ENCODE measurements at regions not wholly inside any gene's neighbourhood (a gene's known extent, or its start where the extent isn't known, plus 50 kb on each side); places are given as distances from the start of the nearest gene placed in this dataset.

- H3K36me3 ChIP-seq (replicated peaks; ENCODE audit: low read depth, low read length) = no peaks in the 10 kb centered on the region
- H3K4me2 ChIP-seq (ENCODE audit: low read length) = no peak overlapping the region
- no peak overlapping the region for H2AFZ ChIP-seq (ENCODE audit: low read depth, low read length)
- H3K9me3 ChIP-seq (ENCODE audit: insufficient read depth, low read length) = no peaks in the 10 kb centered on the region
- H3K79me2 ChIP-seq (ENCODE audit: low read length) = no peaks in the 10 kb centered on the region
- no peak overlapping the region for H3K4me3 ChIP-seq (ENCODE audit: low read length)
- no peak overlapping the region for H3K27ac ChIP-seq (ENCODE audit: low read length)
- H3K9ac ChIP-seq (ENCODE audit: low read length) = no peak overlapping the region
- no peaks in the 10 kb centered on the region for H4K20me1 ChIP-seq (ENCODE audit: insufficient read depth, low read length)
- H3K4me1 ChIP-seq (ENCODE audit: low read length) = peaks cover 7% of the 10 kb centered on the region
- no peak for TF ChIP-seq EZH2phosphoT487 (IDR thresholded peaks at IDR 0.05; ENCODE audit: low read depth)
- TF ChIP-seq, protein P1, sequence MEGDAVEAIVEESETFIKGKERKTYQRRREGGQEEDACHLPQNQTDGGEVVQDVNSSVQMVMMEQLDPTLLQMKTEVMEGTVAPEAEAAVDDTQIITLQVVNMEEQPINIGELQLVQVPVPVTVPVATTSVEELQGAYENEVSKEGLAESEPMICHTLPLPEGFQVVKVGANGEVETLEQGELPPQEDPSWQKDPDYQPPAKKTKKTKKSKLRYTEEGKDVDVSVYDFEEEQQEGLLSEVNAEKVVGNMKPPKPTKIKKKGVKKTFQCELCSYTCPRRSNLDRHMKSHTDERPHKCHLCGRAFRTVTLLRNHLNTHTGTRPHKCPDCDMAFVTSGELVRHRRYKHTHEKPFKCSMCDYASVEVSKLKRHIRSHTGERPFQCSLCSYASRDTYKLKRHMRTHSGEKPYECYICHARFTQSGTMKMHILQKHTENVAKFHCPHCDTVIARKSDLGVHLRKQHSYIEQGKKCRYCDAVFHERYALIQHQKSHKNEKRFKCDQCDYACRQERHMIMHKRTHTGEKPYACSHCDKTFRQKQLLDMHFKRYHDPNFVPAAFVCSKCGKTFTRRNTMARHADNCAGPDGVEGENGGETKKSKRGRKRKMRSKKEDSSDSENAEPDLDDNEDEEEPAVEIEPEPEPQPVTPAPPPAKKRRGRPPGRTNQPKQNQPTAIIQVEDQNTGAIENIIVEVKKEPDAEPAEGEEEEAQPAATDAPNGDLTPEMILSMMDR (IDR thresholded peaks at IDR 0.05; ENCODE audit: low read depth, low read length) = no peak
- H3K27me3 ChIP-seq (ENCODE audit: low read depth, low read length) = no peaks in the 10 kb centered on the region
These were observed 242.0 kb downstream of the PTGER3 start for GRCh38 chr1:70805641-70806040.

DNA sequence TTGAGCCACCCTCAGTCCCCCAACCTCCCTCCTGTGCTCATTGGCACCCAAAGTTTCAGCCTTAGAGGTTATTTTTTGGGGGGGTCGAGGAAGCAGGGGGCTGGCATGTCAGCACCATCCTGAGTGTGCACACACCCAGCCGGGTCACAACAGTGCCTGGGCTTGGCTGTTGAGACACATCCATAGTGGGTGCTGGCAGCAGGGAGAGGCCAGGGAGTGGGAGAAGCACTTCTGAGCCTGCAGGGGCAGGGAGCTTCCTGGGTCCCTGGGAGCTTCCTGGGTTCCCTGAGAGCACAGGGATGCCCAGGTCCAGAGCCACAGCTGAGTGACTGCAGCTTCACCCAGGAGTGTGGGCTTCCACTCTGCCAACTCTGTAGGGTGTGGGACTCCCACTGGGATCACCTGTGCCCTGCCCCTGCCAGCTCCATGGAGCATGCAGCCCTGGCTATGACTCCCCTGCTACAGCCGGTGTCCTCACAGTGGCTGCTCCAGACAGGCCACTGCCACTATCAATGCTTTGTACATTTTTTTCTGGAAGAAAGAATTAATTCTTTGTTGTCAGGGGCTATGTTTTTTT, 240.4 kb downstream of the PTGER3 start:
- TF ChIP-seq, protein P1 (IDR thresholded peaks at IDR 0.05; ENCODE audit: low read depth, low read length) = no peak
- TF ChIP-seq EZH2phosphoT487 (IDR thresholded peaks at IDR 0.05; ENCODE audit: low read depth) = no peak
- H3K27me3 ChIP-seq (ENCODE audit: low read depth, low read length) = no peaks in the 10 kb centered on the region
- H3K9me3 ChIP-seq (ENCODE audit: insufficient read depth, low read length) = no peaks in the 10 kb centered on the region
- no peaks in the 10 kb centered on the region for H3K36me3 ChIP-seq (replicated peaks; ENCODE audit: low read depth, low read length)
- H3K27ac ChIP-seq (ENCODE audit: low read length) = no peak overlapping the region
- no peaks in the 10 kb centered on the region for H3K79me2 ChIP-seq (ENCODE audit: low read length)
- H4K20me1 ChIP-seq (ENCODE audit: insufficient read depth, low read length) = no peaks in the 10 kb centered on the region
- no peak overlapping the region for H3K4me3 ChIP-seq (ENCODE audit: low read length)
- no peak overlapping the region for H3K4me2 ChIP-seq (ENCODE audit: low read length)
- H3K9ac ChIP-seq (ENCODE audit: low read length) = no peak overlapping the region
- no peak overlapping the region for H2AFZ ChIP-seq (ENCODE audit: low read depth, low read length)
- H3K4me1 ChIP-seq (ENCODE audit: low read length) = peaks cover 7% of the 10 kb centered on the region

GRCh38 chr1:70809069-70809468, 238.5 kb downstream of the PTGER3 start:
- peaks cover 7% of the 10 kb centered on the region for H3K4me1 ChIP-seq (ENCODE audit: low read length)
- H2AFZ ChIP-seq (ENCODE audit: low read depth, low read length) = no peak overlapping the region
- TF ChIP-seq, protein P1 (IDR thresholded peaks at IDR 0.05; ENCODE audit: low read depth, low read length) = no peak
- no peak for TF ChIP-seq EZH2phosphoT487 (IDR thresholded peaks at IDR 0.05; ENCODE audit: low read depth)
- H3K27ac ChIP-seq (ENCODE audit: low read length) = no peak overlapping the region
- no peaks in the 10 kb centered on the region for H3K27me3 ChIP-seq (ENCODE audit: low read depth, low read length)
- H3K4me3 ChIP-seq (ENCODE audit: low read length) = no peak overlapping the region
- no peak overlapping the region for H3K4me2 ChIP-seq (ENCODE audit: low read length)
- H3K9me3 ChIP-seq (ENCODE audit: insufficient read depth, low read length) = no peaks in the 10 kb centered on the region
- no peaks in the 10 kb centered on the region for H3K36me3 ChIP-seq (replicated peaks; ENCODE audit: low read depth, low read length)
- H3K9ac ChIP-seq (ENCODE audit: low read length) = no peak overlapping the region
- no peaks in the 10 kb centered on the region for H4K20me1 ChIP-seq (ENCODE audit: insufficient read depth, low read length)
- no peaks in the 10 kb centered on the region for H3K79me2 ChIP-seq (ENCODE audit: low read length)

GRCh38 chr1:70811815-70812214, 235.8 kb downstream of the PTGER3 start:
- H3K27me3 ChIP-seq (ENCODE audit: low read depth, low read length) = no peaks in the 10 kb centered on the region
- H3K79me2 ChIP-seq (ENCODE audit: low read length) = no peaks in the 10 kb centered on the region
- H3K4me2 ChIP-seq (ENCODE audit: low read length) = no peak overlapping the region
- H4K20me1 ChIP-seq (ENCODE audit: insufficient read depth, low read length) = no peaks in the 10 kb centered on the region
- no peaks in the 10 kb centered on the region for H3K9me3 ChIP-seq (ENCODE audit: insufficient read depth, low read length)
- H3K4me1 ChIP-seq (ENCODE audit: low read length) = peaks cover 7% of the 10 kb centered on the region
- TF ChIP-seq, protein P1 (IDR thresholded peaks at IDR 0.05; ENCODE audit: low read depth, low read length) = no peak
- TF ChIP-seq EZH2phosphoT487 (IDR thresholded peaks at IDR 0.05; ENCODE audit: low read depth) = no peak
- no peak overlapping the region for H3K4me3 ChIP-seq (ENCODE audit: low read length)
- H3K9ac ChIP-seq (ENCODE audit: low read length) = no peak overlapping the region
- no peak overlapping the region for H2AFZ ChIP-seq (ENCODE audit: low read depth, low read length)
- no peaks in the 10 kb centered on the region for H3K36me3 ChIP-seq (replicated peaks; ENCODE audit: low read depth, low read length)
- no peak overlapping the region for H3K27ac ChIP-seq (ENCODE audit: low read length)
